ENCODE measurements at regions not wholly inside any gene's neighbourhood (a gene's known extent, or its start where the extent isn't known, plus 50 kb on each side); places are given as distances from the start of the nearest gene placed in this dataset.

DNA sequence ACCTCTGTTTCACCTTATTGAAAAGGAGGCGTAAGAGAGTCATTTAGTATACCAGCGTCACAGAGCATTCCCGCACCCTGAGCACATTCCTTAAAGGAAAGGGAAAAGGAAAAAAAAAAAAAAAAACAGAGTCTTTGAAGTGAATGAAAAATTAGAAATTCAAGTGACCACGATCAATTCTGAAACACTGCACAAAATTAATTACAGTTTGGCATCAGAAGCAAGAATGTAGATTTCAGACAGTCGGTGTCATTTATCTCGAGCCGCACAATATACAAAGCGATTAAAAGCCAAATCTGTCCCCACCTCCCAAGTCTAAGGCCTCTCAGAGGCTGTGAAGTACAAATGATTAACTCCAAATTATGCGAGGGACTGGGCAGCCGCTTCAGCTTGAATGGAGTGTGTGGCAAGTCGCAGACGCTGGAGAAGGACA, 173.7 kb upstream of the ZNF507 start:
- no peak for DNase-seq (ENCODE audit: low read depth in 2 of 2)

DNA sequence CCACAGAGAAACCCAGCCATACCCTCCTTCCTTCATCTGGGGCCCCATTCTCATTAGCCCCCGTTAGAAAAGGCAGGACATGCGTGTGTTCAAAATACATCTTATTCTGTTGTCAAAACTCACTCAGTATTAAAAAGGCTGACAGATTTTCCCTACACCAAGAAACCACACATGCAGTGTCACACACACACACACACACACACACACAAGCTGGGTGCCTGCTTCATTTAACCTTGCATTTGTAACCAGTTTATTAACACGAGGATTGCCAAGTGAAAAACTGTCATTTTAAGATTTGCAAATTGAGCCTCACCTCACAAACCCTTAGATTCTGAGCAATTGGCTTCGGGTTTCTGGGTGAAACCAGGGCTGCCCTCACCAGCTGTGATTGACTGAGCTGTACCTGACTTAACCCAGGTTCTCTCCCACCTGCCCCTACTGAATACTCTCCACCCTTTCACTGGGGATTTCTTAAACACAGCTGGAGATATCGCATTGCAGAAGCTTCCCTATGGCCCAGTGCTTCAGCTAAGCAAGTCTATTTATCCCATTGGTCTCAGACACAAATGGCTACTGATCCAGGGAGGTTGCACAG, 172.7 kb upstream of the ZNF507 start:
- no peak for DNase-seq (ENCODE audit: low read depth in 2 of 2)

DNA sequence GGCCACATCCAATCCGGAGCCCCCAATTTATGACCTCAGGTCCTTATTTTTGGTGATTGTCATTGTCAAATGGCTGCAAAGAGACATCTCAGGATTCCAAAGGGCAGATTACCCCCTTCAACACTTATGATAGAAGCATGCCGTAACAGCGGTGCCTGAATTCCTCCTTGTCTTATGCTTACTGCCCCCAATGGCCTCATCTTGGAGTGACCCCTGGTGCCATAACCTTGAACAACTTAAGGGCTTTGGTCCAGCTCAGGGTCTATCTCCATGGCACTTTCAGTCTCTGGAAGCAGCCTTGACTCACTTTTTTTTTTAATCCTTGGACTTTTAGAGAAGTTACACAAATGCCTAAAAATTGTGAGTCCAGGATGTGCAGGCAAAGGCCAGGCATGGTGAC, 171.6 kb upstream of the ZNF507 start:
- no peak for DNase-seq (ENCODE audit: low read depth in 2 of 2)

DNA sequence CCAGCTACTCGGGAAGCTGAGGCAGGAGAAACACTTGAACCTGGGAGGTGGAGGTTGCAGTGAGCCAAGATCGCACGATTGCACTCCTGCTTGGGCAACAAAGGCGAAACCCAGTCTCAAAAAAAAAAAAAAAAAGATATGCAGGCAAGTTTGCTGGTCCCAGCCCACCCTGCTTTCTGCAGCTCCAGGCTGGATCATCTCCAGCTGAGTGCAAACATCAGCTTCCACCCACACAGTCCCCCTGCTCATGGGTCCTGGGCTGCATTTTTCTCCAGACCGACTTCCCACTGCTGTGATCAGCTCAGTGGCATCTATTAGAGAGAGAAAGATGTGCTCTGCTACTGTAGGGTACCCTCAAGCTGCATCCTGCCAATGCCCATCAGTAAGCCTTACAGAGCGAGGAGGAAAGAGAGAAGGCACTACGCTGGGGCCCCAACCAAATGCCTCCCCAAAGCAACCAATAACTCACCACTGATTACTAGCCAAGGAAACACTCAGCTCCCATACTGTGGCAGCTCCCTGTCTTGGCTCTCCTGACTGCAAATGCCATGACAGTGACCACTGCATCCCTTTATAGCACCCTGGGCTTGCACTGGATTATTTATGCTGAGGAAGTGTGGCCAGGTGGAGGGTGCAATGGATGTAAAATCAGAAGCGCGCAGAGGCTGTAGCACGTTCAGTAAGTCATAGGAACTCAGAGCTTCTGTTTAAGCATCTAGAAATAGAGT, 170.9 kb upstream of the ZNF507 start:
- DNase-seq (ENCODE audit: low read depth in 2 of 2), result no peak

DNA sequence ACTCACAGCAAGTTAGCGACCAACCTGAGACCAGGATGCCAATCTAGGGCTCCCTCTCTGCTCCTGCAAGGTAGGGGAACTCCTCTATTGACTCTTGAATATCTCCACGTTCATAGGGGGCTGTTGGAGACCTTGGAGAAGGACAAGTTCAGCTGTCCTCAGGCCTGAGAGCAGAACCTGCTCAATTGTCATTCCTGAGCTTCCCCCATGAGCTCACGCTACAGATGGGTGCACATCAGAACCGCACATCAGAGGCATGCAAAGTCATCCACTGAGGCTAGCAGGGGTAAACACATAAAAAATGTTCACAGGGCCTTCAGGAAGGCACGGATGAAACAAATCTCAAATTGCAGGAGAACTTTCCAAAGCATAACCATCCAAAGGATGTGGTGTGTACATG, 168.8 kb upstream of the ZNF507 start:
- DNase-seq (ENCODE audit: low read depth in 2 of 2), result no peak

DNA sequence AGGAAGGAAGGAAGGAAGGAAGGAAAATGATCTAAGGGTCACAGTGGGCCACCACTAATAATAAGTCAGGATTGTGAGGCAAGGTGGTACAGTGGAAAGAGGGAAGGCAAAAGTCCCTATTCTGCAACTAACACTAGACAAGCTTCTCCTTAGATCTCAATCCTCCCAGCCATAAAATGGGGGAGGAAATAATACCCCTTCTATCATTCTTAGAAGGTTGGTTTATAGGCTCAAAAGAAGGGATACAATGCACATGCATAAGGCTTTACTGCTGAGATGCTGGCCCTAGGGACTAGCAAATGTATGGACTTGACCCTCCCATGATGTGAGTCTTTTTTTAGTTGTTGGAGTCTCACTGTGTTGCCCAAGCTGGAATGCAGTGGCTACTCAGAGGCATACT, 167.7 kb upstream of the ZNF507 start:
- no peak for DNase-seq (ENCODE audit: low read depth in 2 of 2)

DNA sequence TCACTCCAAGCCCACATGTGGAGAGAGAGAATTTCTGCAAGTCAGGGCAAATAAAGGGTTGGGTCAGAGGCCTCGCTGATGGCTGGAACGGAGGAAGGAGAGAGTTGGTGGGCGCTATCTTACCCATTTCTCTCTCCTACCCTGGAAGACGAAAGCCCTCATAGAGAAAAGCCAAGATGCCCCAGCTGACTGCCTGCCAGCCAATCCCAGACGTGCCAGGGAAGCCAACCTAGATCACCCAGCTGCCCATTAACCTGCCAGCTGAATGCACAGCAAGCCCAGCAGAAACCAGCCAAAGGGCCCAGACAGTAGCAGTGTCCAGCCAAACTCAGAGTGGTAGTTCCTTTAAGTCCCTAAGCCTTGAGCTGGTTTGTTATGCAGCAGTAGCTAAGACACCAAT, 167.0 kb upstream of the ZNF507 start:
- no peak for DNase-seq (ENCODE audit: low read depth in 2 of 2)

DNA sequence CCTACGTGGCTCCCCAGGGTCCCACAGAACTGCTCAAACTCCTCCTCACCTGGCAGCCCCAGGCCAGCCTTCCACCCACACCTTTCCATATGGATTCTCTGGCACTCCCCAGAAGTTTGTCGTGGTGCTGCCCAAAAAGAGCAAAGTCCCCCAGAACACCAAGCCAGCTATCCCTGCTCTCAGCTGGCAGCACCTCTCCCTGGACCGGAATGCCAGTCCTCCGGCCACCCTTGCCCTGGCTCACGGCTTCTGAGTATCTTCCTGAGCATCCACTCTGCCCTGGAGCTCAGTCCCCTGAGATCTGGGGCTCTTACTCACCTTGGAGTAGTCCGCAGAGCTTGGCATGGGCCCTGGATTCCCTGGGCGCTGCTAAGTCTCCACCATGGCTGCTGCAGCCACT, 166.5 kb upstream of the ZNF507 start:
- no peak for DNase-seq (ENCODE audit: low read depth in 2 of 2)

DNA sequence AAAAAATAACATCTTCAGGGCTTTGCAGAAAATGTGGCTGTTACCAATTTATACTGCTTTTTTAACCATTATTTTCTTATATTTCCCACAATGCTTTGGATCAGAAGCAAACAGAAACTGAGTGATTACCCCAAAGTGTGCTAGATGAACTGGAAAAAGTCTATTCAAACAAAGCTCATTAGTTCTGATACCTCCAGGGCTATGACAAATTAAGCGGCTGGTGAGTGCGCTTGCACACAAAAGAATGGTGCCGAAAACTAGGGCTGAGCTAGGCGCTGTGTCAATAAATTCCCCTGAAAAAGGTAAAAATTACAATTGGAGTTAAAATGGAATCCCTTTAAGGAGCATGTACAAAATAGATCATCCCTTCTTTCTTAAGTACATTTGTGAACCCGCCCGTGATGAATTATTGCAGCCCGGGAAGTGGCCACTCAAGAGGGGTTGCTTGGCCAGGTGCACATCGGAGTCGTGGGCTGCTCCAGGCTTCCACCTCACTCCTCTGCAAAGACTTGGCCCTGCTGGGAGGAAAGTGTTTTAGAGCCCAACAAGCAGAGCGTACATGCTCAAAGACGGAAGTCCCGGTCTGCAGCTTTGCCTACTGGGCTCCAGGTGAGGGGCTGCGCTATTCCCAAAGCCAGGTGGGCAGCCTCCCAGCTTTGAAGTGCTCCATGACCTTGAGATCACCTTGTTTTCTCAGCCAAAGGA, 164.0 kb upstream of the ZNF507 start:
- DNase-seq (ENCODE audit: low read depth in 2 of 2), result no peak

DNA sequence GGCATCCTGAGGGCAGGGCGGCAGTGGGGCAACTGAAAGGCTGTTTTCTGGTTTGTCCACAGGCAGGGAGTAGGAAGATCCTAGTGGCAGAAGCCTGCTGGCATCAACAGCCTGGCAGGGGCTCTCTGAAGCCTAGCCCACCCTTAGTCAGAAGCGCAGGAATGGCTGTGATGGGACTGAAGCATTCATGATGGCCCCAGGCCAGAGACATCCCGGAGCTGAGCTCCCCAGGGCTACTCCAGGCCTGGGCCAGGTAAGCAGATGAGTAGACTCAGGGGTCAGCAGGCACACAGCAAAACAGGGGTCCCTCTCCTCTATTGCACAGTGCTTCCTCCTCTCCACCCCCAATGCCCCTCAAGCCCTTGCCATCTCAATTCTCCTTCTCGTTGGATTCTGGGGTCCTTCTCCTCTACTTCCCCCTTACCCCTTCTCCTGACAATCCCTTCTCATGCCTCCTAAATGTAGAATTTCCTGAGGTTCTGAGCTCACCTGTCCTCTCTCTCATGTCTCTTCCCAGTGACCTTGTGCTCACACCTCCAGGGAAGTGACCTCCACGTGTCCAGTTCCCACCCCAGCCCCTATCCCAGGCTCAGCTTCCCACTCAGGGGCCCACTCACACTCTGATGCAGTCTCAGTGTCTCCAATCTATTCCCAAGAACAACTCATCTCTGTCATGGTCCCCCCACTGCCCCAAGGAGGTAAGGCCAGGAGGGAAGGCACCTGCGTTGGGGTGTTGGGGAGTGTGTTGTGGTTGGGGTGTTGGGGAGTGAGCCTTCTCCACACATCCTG, 158.7 kb upstream of the ZNF507 start:
- no peak for DNase-seq (ENCODE audit: low read depth in 2 of 2)

DNA sequence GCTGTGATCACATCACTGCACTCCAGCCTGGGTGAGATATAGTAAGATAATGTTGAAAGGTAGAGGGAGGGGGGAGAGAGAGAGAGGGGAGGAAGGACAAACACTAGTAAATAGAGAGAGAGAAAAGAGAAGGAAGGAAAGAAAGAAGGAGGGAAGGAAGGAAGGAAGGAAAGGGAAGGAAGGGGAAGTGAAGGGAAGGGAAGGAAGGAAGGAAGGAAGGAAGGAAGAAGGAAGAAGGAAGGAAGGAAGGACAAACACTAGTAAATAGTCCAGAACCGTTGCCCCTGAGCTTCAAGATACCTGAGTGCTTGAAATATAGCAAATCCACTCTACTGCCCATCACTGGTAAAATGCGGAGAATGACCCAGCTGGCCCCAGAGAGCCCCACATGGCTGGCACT, 156.5 kb upstream of the ZNF507 start:
- DNase-seq (ENCODE audit: low read depth in 2 of 2), result no peak

DNA sequence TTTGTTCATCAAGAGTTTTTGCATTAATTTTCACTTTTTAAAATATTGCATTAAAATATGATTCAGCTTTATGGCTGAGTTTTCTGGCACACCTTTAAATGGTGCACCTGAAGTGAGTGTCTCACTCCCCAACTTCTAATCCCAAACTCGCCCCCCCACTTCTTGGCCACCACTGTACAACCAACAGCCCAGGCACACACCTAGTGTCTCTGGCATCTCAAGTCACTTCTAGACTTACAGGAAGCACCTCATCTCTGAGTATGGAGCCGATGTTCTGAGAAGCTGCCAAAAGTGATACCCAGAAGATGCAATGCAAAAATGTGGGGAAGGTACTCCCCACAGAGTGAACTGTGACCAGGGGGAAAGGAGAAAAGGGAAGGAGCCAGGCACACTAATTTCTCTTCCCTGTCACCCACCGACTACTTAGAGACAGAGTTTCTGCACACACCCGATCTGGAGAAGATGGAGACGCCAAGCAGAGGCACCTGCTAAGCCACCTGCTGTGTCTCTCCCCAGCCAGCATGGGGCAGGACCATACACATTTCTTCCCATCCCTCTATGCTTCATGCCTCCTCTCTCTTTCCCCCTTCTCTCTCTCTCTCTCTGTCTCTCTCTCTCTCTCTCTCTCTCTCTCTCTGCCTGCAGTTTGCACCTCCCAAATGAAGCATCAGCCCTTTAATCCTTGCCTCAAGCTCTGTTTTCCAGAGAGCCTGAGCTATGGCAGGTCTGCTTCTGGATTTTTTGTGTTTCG, 155.3 kb upstream of the ZNF507 start:
- no peak for DNase-seq (ENCODE audit: low read depth in 2 of 2)

DNA sequence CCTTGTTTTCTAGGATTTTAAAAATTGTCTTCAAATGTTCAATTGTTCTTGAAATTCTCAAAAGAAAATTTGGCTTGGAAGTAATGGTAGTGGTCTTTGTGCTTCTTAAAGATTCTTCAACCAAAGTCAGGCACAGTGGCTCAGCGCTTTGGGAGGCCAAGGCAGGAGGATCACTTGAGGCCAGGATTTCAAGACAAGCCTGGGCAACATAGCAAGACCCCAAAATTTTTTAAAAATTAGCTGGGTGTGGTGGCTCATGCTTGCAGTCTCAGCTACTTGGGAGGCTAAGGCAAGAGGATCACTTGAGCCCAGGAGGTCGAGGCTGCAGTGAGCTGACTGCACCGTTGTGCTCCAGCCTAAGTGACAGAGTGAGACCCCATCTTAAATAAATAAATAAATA, 153.5 kb upstream of the ZNF507 start:
- DNase-seq (ENCODE audit: low read depth in 2 of 2), result no peak

DNA sequence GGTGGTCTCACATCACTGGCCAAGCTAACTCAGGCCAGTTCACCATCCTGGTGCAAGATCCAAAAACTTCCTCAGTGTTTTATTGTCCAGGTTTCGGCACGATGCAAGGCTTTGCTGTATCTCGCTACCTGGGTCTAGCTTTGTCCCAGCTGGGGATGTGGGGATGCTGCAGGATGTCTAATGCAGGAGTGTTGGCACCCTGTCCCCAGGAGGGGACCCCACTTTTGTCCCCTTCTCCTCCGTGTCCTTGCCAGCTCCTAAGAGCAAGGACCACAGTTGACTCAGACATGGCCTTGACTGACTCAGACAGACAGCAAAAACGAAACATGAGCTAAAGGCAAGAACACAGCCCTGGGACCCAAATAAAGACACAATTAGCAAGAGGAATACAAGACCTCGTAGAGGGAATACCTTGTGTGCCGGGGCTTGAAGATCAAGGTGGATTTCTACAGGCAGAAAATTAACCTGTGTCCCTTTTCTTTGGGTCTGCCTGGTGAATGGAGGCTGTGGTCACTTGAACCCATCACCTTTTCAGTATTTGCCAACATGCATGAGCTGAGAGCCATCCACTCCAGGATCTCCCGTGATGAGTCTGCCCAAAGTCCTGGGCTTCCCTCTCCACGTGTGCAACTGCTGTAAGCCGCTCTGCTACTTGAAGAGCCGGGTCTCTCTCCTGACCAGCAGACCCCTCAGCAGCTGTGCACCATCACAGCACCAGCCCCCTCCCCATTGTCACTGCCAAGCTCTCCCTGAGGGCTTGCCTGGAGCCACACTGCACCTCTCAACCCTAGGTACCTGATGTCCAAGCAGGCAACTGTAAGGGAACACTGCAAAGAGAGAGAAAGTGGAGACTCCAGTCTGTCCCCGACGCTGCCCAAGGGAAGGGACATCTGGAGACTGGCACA, 149.5 kb upstream of the ZNF507 start:
- DNase-seq (ENCODE audit: low read depth in 2 of 2), result no peak

DNA sequence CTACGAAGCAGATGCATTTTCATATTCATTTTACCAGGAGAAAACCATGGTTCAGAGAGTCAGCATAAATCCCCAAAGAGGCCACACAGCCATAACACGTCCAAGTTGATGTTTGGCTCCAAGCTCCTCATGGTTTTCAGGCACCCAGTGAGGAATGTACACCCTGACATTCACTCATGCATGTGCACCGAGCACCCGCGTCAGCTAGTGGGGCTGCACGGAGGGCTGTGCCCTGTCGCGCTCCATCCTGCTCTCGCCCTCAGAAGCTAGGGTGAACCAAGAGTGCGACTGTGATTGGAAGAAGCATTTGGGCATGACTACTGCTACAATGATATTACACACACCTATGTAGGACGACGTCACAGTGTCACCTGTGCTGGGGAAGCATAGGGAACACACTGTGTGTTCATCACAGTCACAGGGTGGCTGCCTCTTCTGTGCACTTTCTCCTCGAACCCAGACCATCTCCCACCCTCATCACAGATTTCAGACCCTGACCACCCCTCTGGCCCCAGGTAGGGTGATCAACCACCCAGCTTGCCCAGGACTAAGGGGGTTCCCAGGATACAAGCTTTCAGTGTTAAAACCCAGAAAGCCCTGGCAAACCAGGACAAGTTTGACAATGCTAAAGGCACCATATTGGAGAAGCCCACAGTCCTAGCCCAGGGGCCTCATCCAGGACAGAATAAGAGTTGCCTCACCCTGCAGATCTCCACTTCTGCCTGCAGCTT, 148.6 kb upstream of the ZNF507 start:
- no peak for DNase-seq (ENCODE audit: low read depth in 2 of 2)

DNA sequence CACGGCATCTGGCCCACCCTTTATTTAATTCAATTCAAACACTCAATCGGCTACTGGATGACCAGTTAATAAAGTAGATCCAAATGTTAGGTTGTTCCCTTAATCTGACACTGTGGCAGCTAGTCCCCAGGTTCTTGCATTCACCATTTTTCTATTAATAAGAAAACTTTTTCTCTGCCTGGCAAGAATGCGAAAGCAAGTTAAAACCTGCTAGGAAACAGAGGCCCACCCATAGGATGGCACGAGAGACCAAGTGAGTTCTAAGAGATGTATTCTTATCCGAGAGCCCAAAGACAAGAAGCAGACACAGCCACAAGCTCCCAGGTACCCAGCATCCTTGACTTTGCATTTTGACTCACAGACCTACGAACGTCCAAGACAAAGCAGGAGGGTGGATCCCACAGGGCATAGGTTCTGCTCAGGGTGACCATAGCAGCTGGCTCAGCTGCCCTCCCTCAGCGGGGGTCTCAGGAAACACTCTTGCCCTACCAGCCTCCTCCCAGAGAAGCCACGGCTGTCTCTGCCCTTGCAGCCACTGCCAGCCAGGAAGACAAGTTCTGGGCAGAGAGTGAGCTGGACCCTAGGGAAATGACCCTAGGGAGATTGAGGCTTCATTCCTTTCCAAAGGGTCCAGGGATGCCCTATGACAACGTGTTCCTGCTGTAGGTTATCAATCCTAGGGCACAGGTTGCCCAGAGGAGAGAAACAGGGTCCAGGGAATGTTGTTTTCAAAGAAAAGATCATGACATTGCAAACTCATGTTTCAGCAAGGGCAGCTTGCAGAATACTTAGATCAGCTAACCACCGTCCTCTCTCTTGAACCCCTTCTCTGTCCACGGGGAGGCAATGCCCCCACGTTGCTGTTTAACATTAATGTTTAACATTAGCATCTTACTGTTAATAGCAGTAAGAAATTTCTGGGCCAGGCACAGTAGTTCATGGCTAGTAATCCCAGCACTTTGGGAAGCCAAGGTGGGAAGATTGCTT, 147.2 kb upstream of the ZNF507 start:
- no peak for DNase-seq (ENCODE audit: low read depth in 2 of 2)

DNA sequence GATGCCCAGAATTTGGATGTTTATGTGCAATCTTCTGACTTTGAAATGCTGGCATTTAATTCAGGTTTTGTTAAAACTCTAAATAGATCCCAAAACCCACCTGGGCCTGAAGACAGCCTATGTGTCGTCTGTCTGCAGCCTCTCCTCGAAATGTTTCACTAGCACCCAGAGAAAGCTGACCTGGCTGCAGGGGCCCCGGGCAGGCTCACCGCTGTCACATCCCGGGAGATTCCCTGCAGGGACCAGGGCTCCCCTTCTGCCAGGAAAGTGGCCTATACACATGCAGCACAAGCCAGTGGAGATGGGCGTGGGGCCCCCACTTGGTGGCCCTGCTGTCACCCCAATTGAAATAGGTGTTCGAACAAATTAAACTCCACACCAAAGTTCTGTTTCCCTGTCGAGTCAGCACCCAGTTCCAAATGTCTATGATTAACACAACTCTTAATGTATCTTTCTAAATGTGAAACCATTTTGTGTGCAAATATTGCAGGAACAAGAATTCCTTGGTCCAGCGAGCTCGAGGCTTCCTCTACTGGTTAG, 145.8 kb upstream of the ZNF507 start:
- DNase-seq (ENCODE audit: low read depth in 2 of 2), result no peak

DNA sequence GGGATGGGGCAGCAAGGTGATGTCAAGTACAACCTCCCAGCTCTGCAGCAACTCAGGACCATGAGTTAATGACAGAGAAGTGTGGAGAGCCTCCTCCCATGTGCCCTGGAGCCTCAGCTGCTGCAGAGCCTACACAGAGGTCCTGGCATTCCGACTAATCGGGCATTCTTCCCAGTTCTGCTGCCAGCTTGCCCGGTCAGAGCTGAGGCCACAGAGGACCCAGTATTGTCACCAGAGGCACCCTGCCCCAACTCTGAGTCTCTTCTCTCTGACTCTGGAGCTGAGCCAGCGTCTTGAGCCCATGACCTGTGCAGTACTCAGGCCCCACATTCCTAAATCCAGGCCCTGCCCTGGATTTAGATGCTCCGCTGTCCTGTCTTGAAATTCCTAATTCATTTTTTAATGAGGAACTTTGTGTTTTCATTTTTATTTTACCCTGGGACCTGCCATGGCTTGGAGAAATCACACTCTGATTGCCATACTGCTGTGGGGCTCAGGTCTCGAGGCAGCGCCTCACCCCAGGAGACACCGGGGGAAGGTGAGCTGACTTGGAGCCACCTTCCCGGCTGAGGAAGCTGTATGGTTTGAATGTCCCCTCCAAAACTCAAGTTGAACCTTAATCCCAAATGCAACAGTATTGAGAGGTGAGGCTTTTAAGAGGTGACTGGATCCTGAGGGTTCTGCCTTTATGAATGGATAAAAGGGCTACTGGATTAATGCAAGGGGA, 144.9 kb upstream of the ZNF507 start:
- DNase-seq (ENCODE audit: low read depth in 2 of 2), result no peak

Measured in stimulated activated CD8-positive, alpha-beta memory T cell treated with anti-CD3 and anti-CD28 coated beads, Interleukin-15, amount 100 ng/mL, for 48 hours (primary cell).